Trophoblast cell (in vitro differentiated cells and primary cell): ENCODE measurements at regions not wholly inside any gene's neighbourhood (a gene's known extent, or its start where the extent isn't known, plus 50 kb on each side); places are given as distances from the start of the nearest gene placed in this dataset.

ENCODE experiments used
- DNase-seq, 2 donors: peaks; one replicate each; pipeline ENCODE4 v3.0.0-alpha.2; 2016
- H2AFZ ChIP-seq: 2 replicates; pipeline ENCODE4 v1.6.1; 2013; ENCODE audit warnings: low read length, moderate library complexity, mild to moderate bottlenecking; ENCODE audit not compliant: insufficient read depth, poor library complexity
- H2AK5ac ChIP-seq: 2 replicates; pipeline ENCODE4 v1.6.1; 2013; ENCODE audit warnings: mild to moderate bottlenecking, low read length
- H2BK120ac ChIP-seq: 2 replicates; pipeline ENCODE4 v1.6.1; 2013; ENCODE audit warnings: low read length, mild to moderate bottlenecking, moderate library complexity; ENCODE audit not compliant: insufficient read depth, poor library complexity
- H2BK12ac ChIP-seq: 2 replicates; pipeline ENCODE4 v1.6.1; 2013; ENCODE audit warnings: mild to moderate bottlenecking, low read length, moderate library complexity
- H2BK5ac ChIP-seq: 2 replicates; pipeline ENCODE4 v1.6.1; 2013; ENCODE audit warnings: low read length, low read depth, moderate library complexity, mild to moderate bottlenecking; ENCODE audit not compliant: poor library complexity
- H3K14ac ChIP-seq: 2 replicates; pipeline ENCODE4 v1.6.1; 2013; ENCODE audit warnings: mild to moderate bottlenecking, low read length
- H3K18ac ChIP-seq: 2 replicates; pipeline ENCODE4 v1.6.1; 2013; ENCODE audit warnings: mild to moderate bottlenecking, low read length
- H3K23ac ChIP-seq: 2 replicates; pipeline ENCODE4 v1.6.1; 2013; ENCODE audit warnings: low read length
- H3K27ac ChIP-seq: 2 replicates; pipeline ENCODE4 v1.5.1; 2013; ENCODE audit warnings: low read depth, mild to moderate bottlenecking, inconsistent platforms, low read length, moderate library complexity
- H3K27me3 ChIP-seq: 2 replicates; pipeline ENCODE4 v1.6.1; 2013; ENCODE audit warnings: inconsistent platforms, mild to moderate bottlenecking, low read length, moderate library complexity; ENCODE audit not compliant: insufficient read depth
- H3K36me3 ChIP-seq, 2 experiments: 1 replicate in 1 of 2; 2 replicates in 1 of 2; pipeline ENCODE4 v1.6.1; 2013; ENCODE audit warnings: low read length in 2 of 2, mild to moderate bottlenecking in 2 of 2, moderate library complexity in 1 of 2; ENCODE audit not compliant: insufficient read depth in 2 of 2, control insufficient read depth in 1 of 2
- H3K4ac ChIP-seq: 2 replicates; pipeline ENCODE4 v1.6.1; 2013; ENCODE audit warnings: low read depth, mild to moderate bottlenecking, low read length, moderate library complexity
- H3K4me1 ChIP-seq, 2 experiments: 1 replicate in 1 of 2; 2 replicates in 1 of 2; pipeline ENCODE4 v1.6.1; 2013; ENCODE audit warnings: low read length in 2 of 2, mild to moderate bottlenecking in 2 of 2, moderate library complexity in 1 of 2; ENCODE audit not compliant: insufficient read depth in 2 of 2, control insufficient read depth in 1 of 2
- H3K4me2 ChIP-seq: 2 replicates; pipeline ENCODE4 v1.6.1; 2013; ENCODE audit warnings: inconsistent platforms, mild to moderate bottlenecking, low read length, moderate library complexity
- H3K4me3 ChIP-seq: 2 replicates; pipeline ENCODE4 v1.5.1; 2013; ENCODE audit warnings: mild to moderate bottlenecking, low read depth, low read length, inconsistent platforms
- H3K79me1 ChIP-seq: one replicate; pipeline ENCODE4 v1.6.1; 2013; ENCODE audit warnings: low read length
- H3K79me2 ChIP-seq: 2 replicates; pipeline ENCODE4 v1.6.1; 2013; ENCODE audit warnings: low read length, mild to moderate bottlenecking; ENCODE audit not compliant: control insufficient read depth, insufficient read depth, poor library complexity
- H3K9ac ChIP-seq: 2 replicates; pipeline ENCODE4 v1.6.1; 2013; ENCODE audit warnings: mild to moderate bottlenecking, low read length
- H3K9me3 ChIP-seq: 2 replicates; pipeline ENCODE4 v1.6.1; 2013; ENCODE audit warnings: low read depth, mild to moderate bottlenecking, control low read depth, inconsistent platforms, low read length; ENCODE audit not compliant: insufficient read depth
- H4K12ac ChIP-seq: 2 replicates; pipeline ENCODE4 v1.6.1; 2013; ENCODE audit warnings: low read depth, mild to moderate bottlenecking, low read length, moderate library complexity
- H4K8ac ChIP-seq: 2 replicates; pipeline ENCODE4 v1.6.1; 2013; ENCODE audit warnings: low read depth, mild to moderate bottlenecking, low read length, moderate library complexity
- H4K91ac ChIP-seq: one replicate; pipeline ENCODE4 v1.6.1; 2013; ENCODE audit warnings: low read depth, mild to moderate bottlenecking, low read length, moderate library complexity
- WGBS: extraction: QIAGEN DNeasy Blood & Tissue Kit; methylation state at CpG from one replicate; pipeline ENCODE4 v1.1.7; 2013; ENCODE audit warnings: missing lambda C conversion rate; ENCODE audit not compliant: insufficient read length, insufficient coverage; ENCODE audit errors: extremely low coverage; 5-methylcytosine and 5-hydroxymethylcytosine counted together

DNA sequence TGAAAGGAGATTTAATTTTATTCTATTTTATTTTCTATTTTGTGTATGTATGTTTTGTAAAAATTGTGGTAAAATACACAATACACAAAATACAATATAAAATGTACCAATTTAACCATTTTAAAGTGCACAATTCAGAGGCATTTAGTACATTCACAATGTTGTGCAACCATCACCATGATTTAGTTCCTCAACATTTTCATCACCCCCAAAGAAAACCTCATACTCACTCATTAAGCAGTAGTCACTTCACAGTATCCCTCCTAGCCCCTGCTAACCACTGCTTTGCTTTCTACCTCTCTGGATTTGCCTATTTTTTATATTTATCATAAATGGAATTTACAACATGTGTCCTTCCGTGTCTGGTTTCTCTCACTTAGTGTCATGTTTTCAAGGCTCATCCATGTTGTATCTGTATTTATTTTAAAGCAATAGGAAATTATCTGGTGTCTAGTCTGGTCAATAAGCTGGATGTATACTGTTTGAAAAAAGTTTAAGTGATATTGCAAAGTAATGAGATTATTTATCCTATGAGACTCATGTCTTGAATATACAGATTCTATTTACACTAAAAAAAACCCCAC is 77.9 kb upstream of the GLS start:
- no peak overlapping the region for H4K8ac ChIP-seq
- no peak overlapping the region for H2BK12ac ChIP-seq
- H3K4ac ChIP-seq, result no peak overlapping the region
- H3K79me2 ChIP-seq, result no peaks in the 10 kb centered on the region
- H2AFZ ChIP-seq, result no peak overlapping the region
- no peak for DNase-seq
- no peaks in the 10 kb centered on the region for H3K9me3 ChIP-seq
- H2BK5ac ChIP-seq, result no peak overlapping the region
- no peak overlapping the region for H3K27ac ChIP-seq
- no CpG with 5 or more reads among the region's 1 CpG for WGBS
- no peak overlapping the region for H3K4me2 ChIP-seq
- H3K36me3 ChIP-seq, result no peaks in the 10 kb centered on the region
- no peak overlapping the region for H2BK120ac ChIP-seq
- H4K91ac ChIP-seq, result no peak overlapping the region
- H3K23ac ChIP-seq, result no peak overlapping the region
- H3K18ac ChIP-seq, result no peak overlapping the region
- no peak overlapping the region for H3K4me3 ChIP-seq
- H3K9ac ChIP-seq, result no peak overlapping the region
- H3K79me1 ChIP-seq, result no peaks in the 10 kb centered on the region
- H3K27me3 ChIP-seq, result no peaks in the 10 kb centered on the region
- H3K4me1 ChIP-seq, result no peaks in the 10 kb centered on the region
- no peak overlapping the region for H4K12ac ChIP-seq
- no peak overlapping the region for H2AK5ac ChIP-seq
- H3K14ac ChIP-seq, result no peak overlapping the region

DNA sequence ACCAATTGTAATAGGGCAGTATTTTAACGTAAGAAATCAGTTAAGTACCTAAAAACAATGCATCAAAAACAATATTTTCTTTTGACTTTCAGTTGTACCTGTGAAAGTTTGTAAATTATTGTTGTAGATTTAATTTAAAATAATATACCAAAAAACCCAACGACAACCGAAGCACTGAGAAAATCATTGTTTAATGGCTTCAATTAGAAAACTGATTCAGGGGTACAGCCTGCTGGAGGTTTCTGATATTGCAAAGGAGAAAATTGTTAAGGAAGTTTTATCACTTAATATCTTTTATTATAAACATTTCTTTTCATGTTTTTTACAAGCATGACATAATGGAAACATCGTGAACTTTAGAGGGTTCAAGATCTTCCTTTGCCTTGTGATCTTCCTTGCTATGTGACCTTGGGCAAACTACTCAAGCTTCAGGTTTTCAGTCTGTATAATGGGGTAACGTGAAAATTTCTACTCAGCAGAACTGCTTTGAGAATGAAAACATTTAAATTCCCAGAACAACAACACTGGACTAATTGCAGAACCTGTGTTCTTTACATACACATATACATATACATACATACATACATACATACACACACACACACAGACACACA is 76.3 kb upstream of the GLS start:
- H3K4me3 ChIP-seq, result no peak overlapping the region

DNA sequence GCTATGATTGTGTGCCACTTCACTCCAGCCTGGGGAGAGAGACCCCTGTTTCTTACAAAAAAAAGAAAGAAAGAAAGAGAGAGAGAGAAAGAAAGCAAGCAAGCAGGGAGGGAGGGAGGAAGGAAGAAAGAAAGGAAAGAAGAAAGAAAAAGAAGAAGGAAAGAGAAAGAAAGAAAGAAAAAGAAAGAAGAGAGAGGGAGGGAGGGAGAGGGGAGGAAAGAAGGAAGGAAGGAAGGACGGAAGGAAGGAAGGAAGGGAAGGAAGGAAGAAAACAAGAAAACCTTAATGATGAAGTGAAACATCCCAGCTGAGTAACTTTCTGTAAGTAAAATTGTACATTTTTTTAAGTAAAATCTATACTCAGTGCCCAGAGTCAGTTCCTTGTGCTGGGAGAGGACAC is 75.5 kb upstream of the GLS start:
- WGBS, result no CpG with 5 or more reads among the region's 1 CpG
- H4K91ac ChIP-seq, result no peak overlapping the region

More for the DNA sequence above, 76.3 kb upstream of the GLS start:
- DNase-seq, result no peak
- H4K91ac ChIP-seq, result no peak overlapping the region
- no peaks in the 10 kb centered on the region for H3K27me3 ChIP-seq
- no peak overlapping the region for H2AFZ ChIP-seq
- H4K8ac ChIP-seq, result no peak overlapping the region
- H3K23ac ChIP-seq, result no peak overlapping the region
- no peak overlapping the region for H2BK5ac ChIP-seq
- no peak overlapping the region for H3K27ac ChIP-seq
- no peaks in the 10 kb centered on the region for H3K4me1 ChIP-seq
- H3K79me2 ChIP-seq, result no peaks in the 10 kb centered on the region
- no peaks in the 10 kb centered on the region for H3K9me3 ChIP-seq
- no CpG with 5 or more reads among the region's 5 CpGs for WGBS
- H3K18ac ChIP-seq, result no peak overlapping the region
- H3K14ac ChIP-seq, result no peak overlapping the region
- no peaks in the 10 kb centered on the region for H3K79me1 ChIP-seq
- H3K9ac ChIP-seq, result no peak overlapping the region
- H3K36me3 ChIP-seq, result no peaks in the 10 kb centered on the region
- H2BK12ac ChIP-seq, result no peak overlapping the region
- H2AK5ac ChIP-seq, result no peak overlapping the region
- no peak overlapping the region for H3K4me2 ChIP-seq
- no peak overlapping the region for H3K4ac ChIP-seq
- no peak overlapping the region for H4K12ac ChIP-seq
- H2BK120ac ChIP-seq, result no peak overlapping the region

DNA sequence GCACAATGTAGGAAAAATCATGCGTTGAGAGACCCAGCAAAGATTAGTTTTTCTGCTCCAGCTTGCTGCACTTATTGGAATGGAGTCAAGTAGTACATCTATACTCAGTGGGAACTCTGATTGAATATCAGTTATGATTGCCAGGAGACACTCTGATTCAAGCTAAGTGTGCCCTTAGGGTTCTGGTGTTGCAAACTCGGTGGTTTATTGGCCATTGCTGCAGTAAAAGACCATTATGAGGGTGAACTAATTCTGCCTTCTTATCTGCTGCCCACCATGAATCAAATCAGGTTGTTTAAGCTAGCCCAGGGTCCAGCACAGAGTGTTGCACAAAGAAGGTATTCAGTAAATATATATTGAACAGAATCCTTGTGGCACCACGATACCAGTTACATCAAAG is 74.8 kb upstream of the GLS start:
- no peaks in the 10 kb centered on the region for H3K79me1 ChIP-seq

More for the DNA sequence above, 75.5 kb upstream of the GLS start:
- Histone ChIP-seq H2AFZ (no peak overlapping the region), H2BK5ac (no peak overlapping the region), H3K18ac (no peak overlapping the region), H3K4ac (no peak overlapping the region), H3K27ac (no peak overlapping the region), H2AK5ac (no peak overlapping the region), H2BK120ac (no peak overlapping the region), H3K23ac (no peak overlapping the region), H3K4me1 (no peaks in the 10 kb centered on the region), H3K27me3 (no peaks in the 10 kb centered on the region), H3K9me3 (no peaks in the 10 kb centered on the region), H3K79me1 (no peaks in the 10 kb centered on the region), H4K8ac (no peak overlapping the region), H3K4me2 (no peak overlapping the region), H4K12ac (no peak overlapping the region), H3K14ac (no peak overlapping the region), H2BK12ac (no peak overlapping the region), H3K79me2 (no peaks in the 10 kb centered on the region), H3K36me3 (no peaks in the 10 kb centered on the region), H3K4me3 (no peak overlapping the region), H3K9ac (no peak overlapping the region)
- no peak for DNase-seq

More for the DNA sequence above, 74.8 kb upstream of the GLS start:
- no peaks in the 10 kb centered on the region for H3K79me2 ChIP-seq
- H3K36me3 ChIP-seq, result no peaks in the 10 kb centered on the region
- no peak overlapping the region for H2AFZ ChIP-seq
- no peak overlapping the region for H3K4me2 ChIP-seq
- no peak overlapping the region for H3K4me3 ChIP-seq
- no peak overlapping the region for H4K8ac ChIP-seq
- no peak for DNase-seq
- no peak overlapping the region for H3K27ac ChIP-seq
- H3K18ac ChIP-seq, result no peak overlapping the region
- no peak overlapping the region for H3K14ac ChIP-seq
- H3K27me3 ChIP-seq, result no peaks in the 10 kb centered on the region
- no peaks in the 10 kb centered on the region for H3K9me3 ChIP-seq
- no peak overlapping the region for H2BK12ac ChIP-seq
- no peak overlapping the region for H3K9ac ChIP-seq
- no peak overlapping the region for H4K91ac ChIP-seq
- H3K4me1 ChIP-seq, result no peaks in the 10 kb centered on the region
- H3K23ac ChIP-seq, result no peak overlapping the region
- H2AK5ac ChIP-seq, result no peak overlapping the region
- H3K4ac ChIP-seq, result no peak overlapping the region
- no peak overlapping the region for H2BK5ac ChIP-seq
- no peak overlapping the region for H4K12ac ChIP-seq
- WGBS, result no CpG with 5 or more reads among the region's 3 CpGs
- H2BK120ac ChIP-seq, result no peak overlapping the region
